Mesenchymal stem cell (in vitro differentiated cells and primary cell): ENCODE measurements at regions not wholly inside any gene's neighbourhood (a gene's known extent, or its start where the extent isn't known, plus 50 kb on each side); places are given as distances from the start of the nearest gene placed in this dataset.

Experiments
- DNase-seq: peaks from one replicate; pipeline ENCODE4 v3.0.0-alpha.2; 2013
- H2AFZ ChIP-seq: one replicate; pipeline ENCODE4 v1.6.1; 2013; ENCODE audit warnings: low read depth, mild to moderate bottlenecking, control low read depth, inconsistent platforms, low read length, moderate library complexity
- H2AK5ac ChIP-seq: 2 replicates; pipeline ENCODE4 v1.6.1; 2013; ENCODE audit warnings: low read length, moderate library complexity, mild to moderate bottlenecking, inconsistent platforms; ENCODE audit not compliant: severe bottlenecking
- H2BK120ac ChIP-seq: one replicate; pipeline ENCODE4 v1.6.1; 2013; ENCODE audit warnings: low read depth, mild to moderate bottlenecking, inconsistent platforms, low read length, moderate library complexity
- H2BK12ac ChIP-seq, 2 experiments: one replicate each; pipeline ENCODE4 v1.6.1; 2013; ENCODE audit warnings: inconsistent platforms in 2 of 2, low read length in 2 of 2, mild to moderate bottlenecking in 2 of 2, moderate library complexity in 2 of 2, control low read depth in 1 of 2
- H2BK15ac ChIP-seq: one replicate; pipeline ENCODE4 v1.6.1; 2013; ENCODE audit warnings: mild to moderate bottlenecking, low read depth, inconsistent platforms; ENCODE audit not compliant: poor library complexity, severe bottlenecking
- H2BK5ac ChIP-seq: 2 replicates; pipeline ENCODE4 v1.6.1; 2013; ENCODE audit warnings: low read depth, mild to moderate bottlenecking, low read length, control low read depth, inconsistent platforms; ENCODE audit not compliant: poor library complexity, severe bottlenecking
- H3K14ac ChIP-seq, 2 experiments: one replicate each; pipeline ENCODE4 v1.6.1; 2013; ENCODE audit warnings: inconsistent platforms in 2 of 2, low read length in 2 of 2, control low read depth in 1 of 2, mild to moderate bottlenecking in 1 of 2, moderate library complexity in 1 of 2
- H3K18ac ChIP-seq, 2 experiments: one replicate each; pipeline ENCODE4 v1.6.1; 2013; ENCODE audit warnings: inconsistent platforms in 2 of 2, low read length in 2 of 2, control low read depth in 1 of 2, low read depth in 1 of 2, mild to moderate bottlenecking in 1 of 2
- H3K23ac ChIP-seq, 2 experiments: one replicate each; pipeline ENCODE4 v1.6.1; 2013; ENCODE audit warnings: inconsistent platforms in 2 of 2, low read length in 2 of 2, mild to moderate bottlenecking in 2 of 2, moderate library complexity in 2 of 2, control low read depth in 1 of 2
- H3K27ac ChIP-seq: 2 replicates; pipeline ENCODE4 v1.5.1; 2013; ENCODE audit warnings: mild to moderate bottlenecking, moderate library complexity, low read length, control low read depth, inconsistent platforms; ENCODE audit not compliant: poor library complexity, severe bottlenecking
- H3K27me3 ChIP-seq, 2 experiments: 2 replicates each; pipeline versions ENCODE4 v1.6.1 to v1.7.0; 2013; ENCODE audit warnings: low read length in 2 of 2, mild to moderate bottlenecking in 2 of 2, moderate library complexity in 2 of 2, control low read depth in 1 of 2, inconsistent platforms in 1 of 2; ENCODE audit not compliant: control insufficient read depth in 1 of 2, insufficient read depth in 1 of 2
- H3K36me3 ChIP-seq, 2 experiments: 2 replicates each; pipeline versions ENCODE4 v1.6.1 to v1.7.0; 2013; ENCODE audit warnings: low read length in 2 of 2, control low read depth in 1 of 2, inconsistent platforms in 1 of 2, low read depth in 1 of 2, mild to moderate bottlenecking in 1 of 2; ENCODE audit not compliant: insufficient read depth in 2 of 2, control insufficient read depth in 1 of 2
- H3K4ac ChIP-seq, 2 experiments: one replicate each; pipeline ENCODE4 v1.6.1; 2013; ENCODE audit warnings: inconsistent platforms in 2 of 2, low read length in 2 of 2, mild to moderate bottlenecking in 2 of 2, moderate library complexity in 2 of 2, control low read depth in 1 of 2, low read depth in 1 of 2
- H3K4me1 ChIP-seq: 2 replicates; pipeline ENCODE4 v1.6.1; 2013; ENCODE audit warnings: low read depth, low read length, control low read depth; ENCODE audit not compliant: control insufficient read depth, insufficient read depth
- H3K4me2 ChIP-seq: 2 replicates; pipeline ENCODE4 v1.6.1; 2013; ENCODE audit warnings: low read length, mild to moderate bottlenecking, inconsistent platforms; ENCODE audit not compliant: poor library complexity, severe bottlenecking
- H3K4me3 ChIP-seq, 2 experiments: 2 replicates each; pipeline versions ENCODE4 v1.5.1 to v1.7.0; 2013; ENCODE audit warnings: low read length in 2 of 2, mild to moderate bottlenecking in 2 of 2, control low read depth in 1 of 2, low read depth in 1 of 2; ENCODE audit not compliant: insufficient read depth in 1 of 2
- H3K79me1 ChIP-seq: replicated peaks from 2 replicates; pipeline ENCODE4 v1.6.1; 2013; ENCODE audit warnings: mild to moderate bottlenecking, control low read depth, low read length, inconsistent platforms; ENCODE audit not compliant: poor library complexity, severe bottlenecking
- H3K9ac ChIP-seq: 2 replicates; pipeline ENCODE4 v1.7.0; 2013; ENCODE audit warnings: mild to moderate bottlenecking, low read length, moderate library complexity
- H3K9me3 ChIP-seq: 2 replicates; pipeline ENCODE4 v1.7.0; 2013; ENCODE audit warnings: mild to moderate bottlenecking, low read length; ENCODE audit not compliant: control insufficient read depth
- H4K8ac ChIP-seq: one replicate; pipeline ENCODE4 v1.6.1; 2013; ENCODE audit warnings: inconsistent platforms, mild to moderate bottlenecking, low read length, moderate library complexity
- H4K91ac ChIP-seq: one replicate; pipeline ENCODE4 v1.6.1; 2013; ENCODE audit warnings: mild to moderate bottlenecking, low read length, inconsistent platforms
- WGBS: methylation state at CpG from one replicate; pipeline ENCODE4 v1.1.7; 2013; ENCODE audit warnings: mixed read lengths; 5-methylcytosine and 5-hydroxymethylcytosine counted together

DNA sequence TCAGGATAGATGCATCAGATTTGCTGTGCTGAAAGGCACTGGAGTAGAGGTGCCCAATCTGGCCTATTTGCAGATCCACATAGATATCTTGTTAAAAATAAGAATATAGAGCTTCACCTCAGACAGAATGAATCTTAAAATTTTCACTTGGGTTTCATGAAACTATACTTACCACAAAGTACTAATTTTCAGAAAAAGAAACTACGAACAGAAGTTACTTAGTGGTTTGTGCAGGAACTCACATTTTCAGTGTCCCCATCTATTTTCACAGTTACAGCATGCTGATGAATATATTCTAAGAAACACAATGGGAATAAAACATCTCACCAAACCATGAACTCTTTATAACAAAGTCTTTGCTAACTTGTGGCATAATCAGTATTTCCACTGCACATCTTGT, 449.4 kb downstream of the RERGL start:
- Histone ChIP-seq H3K27ac (no peak overlapping the region), H3K14ac (no peak overlapping the region), H2BK5ac (no peak overlapping the region), H4K8ac (no peak overlapping the region), H2AFZ (no peak overlapping the region), H3K18ac (no peak overlapping the region), H3K9me3 (no peaks in the 10 kb centered on the region), H3K4me2 (no peak overlapping the region), H2BK12ac (no peak overlapping the region), H2AK5ac (no peak overlapping the region), H3K4me3 (no peak overlapping the region), H3K4ac (no peak overlapping the region), H3K4me1 (no peaks in the 10 kb centered on the region), H2BK120ac (no peak overlapping the region), H4K91ac (no peak overlapping the region), H3K27me3 (no peaks in the 10 kb centered on the region), H3K23ac (no peak overlapping the region), H3K36me3 (no peaks in the 10 kb centered on the region), H3K9ac (no peak overlapping the region), H3K79me1 (no peaks in the 10 kb centered on the region), H2BK15ac (no peak overlapping the region)
- DNase-seq = no peak
- WGBS = 55% methylated on average over 1 of the region's 1 CpG

GRCh38 chr12:17618831-17619230, 471.2 kb downstream of the RERGL start:
- H2BK120ac ChIP-seq = no peak overlapping the region
- H2BK5ac ChIP-seq = no peak overlapping the region
- no peak overlapping the region for H2AK5ac ChIP-seq
- H3K9ac ChIP-seq = no peak overlapping the region
- H2BK15ac ChIP-seq = no peak overlapping the region
- no peak overlapping the region for H4K8ac ChIP-seq
- H2BK12ac ChIP-seq = no peak overlapping the region
- no peak overlapping the region for H3K27ac ChIP-seq
- H3K4me1 ChIP-seq = no peaks in the 10 kb centered on the region
- H3K23ac ChIP-seq = no peak overlapping the region
- no peak overlapping the region for H2AFZ ChIP-seq
- H3K14ac ChIP-seq = no peak overlapping the region
- no peak overlapping the region for H3K18ac ChIP-seq
- no peaks in the 10 kb centered on the region for H3K79me1 ChIP-seq
- no peak overlapping the region for H3K4me3 ChIP-seq
- no peak overlapping the region for H3K4me2 ChIP-seq
- H3K36me3 ChIP-seq = no peaks in the 10 kb centered on the region
- H3K9me3 ChIP-seq = peaks cover 2% of the 10 kb centered on the region
- DNase-seq = no peak
- no peak overlapping the region for H4K91ac ChIP-seq
- WGBS = 74% methylated on average over 2 of the region's 2 CpGs
- no peak overlapping the region for H3K4ac ChIP-seq
- no peaks in the 10 kb centered on the region for H3K27me3 ChIP-seq

DNA sequence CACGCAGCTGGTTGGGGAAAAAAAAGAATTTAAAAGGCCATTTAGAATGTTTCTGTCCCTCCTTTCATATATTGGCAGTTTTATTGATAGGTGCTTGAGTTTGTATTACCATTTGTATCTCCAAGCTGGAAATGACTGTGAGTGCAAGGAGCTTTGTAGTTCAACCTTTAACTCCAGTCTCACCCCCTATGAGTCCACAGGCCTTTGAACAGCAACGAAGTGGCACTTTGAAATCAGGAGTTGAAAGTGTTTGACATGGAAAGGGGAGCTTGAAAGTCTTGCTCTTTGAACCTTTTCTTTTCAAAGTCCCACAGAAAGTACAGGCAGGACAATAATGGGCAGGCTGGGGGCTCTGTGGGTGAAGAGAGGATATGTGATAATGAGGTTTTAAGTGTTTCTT, 480.3 kb downstream of the RERGL start:
- Histone ChIP-seq H3K14ac (no peak overlapping the region), H2AK5ac (no peak overlapping the region), H3K23ac (no peak overlapping the region), H3K4ac (no peak overlapping the region), H3K27me3 (no peaks in the 10 kb centered on the region), H2BK12ac (no peak overlapping the region), H3K9me3 (no peaks in the 10 kb centered on the region), H4K91ac (no peak overlapping the region), H2AFZ (no peak overlapping the region), H3K18ac (no peak overlapping the region), H3K9ac (no peak overlapping the region), H2BK5ac (no peak overlapping the region), H3K36me3 (no peaks in the 10 kb centered on the region), H3K27ac (no peak overlapping the region), H4K8ac (no peak overlapping the region), H3K4me3 (no peak overlapping the region), H3K79me1 (no peaks in the 10 kb centered on the region), H3K4me2 (no peak overlapping the region), H2BK120ac (no peak overlapping the region), H2BK15ac (no peak overlapping the region), H3K4me1 (no peaks in the 10 kb centered on the region)
- no peak for DNase-seq
- 100% methylated on average over 1 of the region's 2 CpGs for WGBS

GRCh38 chr12:17609153-17609552, 480.8 kb downstream of the RERGL start:
- WGBS = 54% methylated on average over 1 of the region's 1 CpG
- Histone ChIP-seq H3K4me1 (no peaks in the 10 kb centered on the region), H3K9ac (no peak overlapping the region), H3K23ac (no peak overlapping the region), H2BK15ac (no peak overlapping the region), H3K4ac (no peak overlapping the region), H4K91ac (no peak overlapping the region), H3K9me3 (no peaks in the 10 kb centered on the region), H2BK12ac (no peak overlapping the region), H3K27me3 (no peaks in the 10 kb centered on the region), H3K14ac (no peak overlapping the region), H3K36me3 (no peaks in the 10 kb centered on the region), H4K8ac (no peak overlapping the region), H3K27ac (no peak overlapping the region), H2AFZ (no peak overlapping the region), H2BK5ac (no peak overlapping the region), H3K4me3 (no peak overlapping the region), H3K79me1 (no peaks in the 10 kb centered on the region), H3K4me2 (no peak overlapping the region), H2AK5ac (no peak overlapping the region), H3K18ac (no peak overlapping the region), H2BK120ac (no peak overlapping the region)
- DNase-seq = no peak
